Prostate gland (tissue), 2 donors: ENCODE measurements at regions not wholly inside any gene's neighbourhood (a gene's known extent, or its start where the extent isn't known, plus 50 kb on each side); places are given as distances from the start of the nearest gene placed in this dataset.

Experiments used
- POLR2AphosphoS5 ChIP-seq: sonication (generic); formaldehyde crosslinking; IDR thresholded peaks from one replicate; pipeline ENCODE4 v1.6.1; 2017; ENCODE audit warnings: antibody characterized with exemption
- TF ChIP-seq, protein P1 (sequence below), 4 experiments: fragments of 200-600 bp in 2 of 4; fragments of 450-650 bp in 2 of 4; sonication (generic) in 2 of 4; IDR thresholded peaks; 1 replicate in 3 of 4; 2 replicates in 1 of 4; pipeline ENCODE4 v1.5.1; 2016 to 2019; ENCODE audit warnings: antibody characterized with exemption in 4 of 4, mild to moderate bottlenecking in 2 of 4, moderate library complexity in 2 of 4

DNA sequence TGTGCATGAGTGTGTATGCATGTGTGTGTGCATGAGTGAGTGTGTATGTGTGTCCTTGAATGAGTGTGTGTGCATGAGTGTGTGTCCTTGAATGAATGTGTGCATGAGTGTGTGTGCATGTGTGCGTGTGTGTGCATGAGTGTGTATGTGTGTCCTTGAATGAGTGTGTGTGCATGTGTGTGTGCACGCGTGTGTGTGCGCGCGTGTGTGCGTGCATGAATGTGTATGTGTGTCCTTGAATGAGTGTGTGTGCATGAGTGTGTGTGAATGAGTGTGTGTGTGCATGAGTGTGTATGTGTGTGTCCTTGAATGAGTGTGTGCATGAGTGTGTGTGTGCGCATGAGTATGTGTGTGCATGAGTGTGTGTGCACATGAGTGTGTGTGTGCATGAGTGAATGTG lies 271.9 kb downstream of the RNF144A start:
- TF ChIP-seq, protein P1, sequence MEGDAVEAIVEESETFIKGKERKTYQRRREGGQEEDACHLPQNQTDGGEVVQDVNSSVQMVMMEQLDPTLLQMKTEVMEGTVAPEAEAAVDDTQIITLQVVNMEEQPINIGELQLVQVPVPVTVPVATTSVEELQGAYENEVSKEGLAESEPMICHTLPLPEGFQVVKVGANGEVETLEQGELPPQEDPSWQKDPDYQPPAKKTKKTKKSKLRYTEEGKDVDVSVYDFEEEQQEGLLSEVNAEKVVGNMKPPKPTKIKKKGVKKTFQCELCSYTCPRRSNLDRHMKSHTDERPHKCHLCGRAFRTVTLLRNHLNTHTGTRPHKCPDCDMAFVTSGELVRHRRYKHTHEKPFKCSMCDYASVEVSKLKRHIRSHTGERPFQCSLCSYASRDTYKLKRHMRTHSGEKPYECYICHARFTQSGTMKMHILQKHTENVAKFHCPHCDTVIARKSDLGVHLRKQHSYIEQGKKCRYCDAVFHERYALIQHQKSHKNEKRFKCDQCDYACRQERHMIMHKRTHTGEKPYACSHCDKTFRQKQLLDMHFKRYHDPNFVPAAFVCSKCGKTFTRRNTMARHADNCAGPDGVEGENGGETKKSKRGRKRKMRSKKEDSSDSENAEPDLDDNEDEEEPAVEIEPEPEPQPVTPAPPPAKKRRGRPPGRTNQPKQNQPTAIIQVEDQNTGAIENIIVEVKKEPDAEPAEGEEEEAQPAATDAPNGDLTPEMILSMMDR (IDR thresholded peaks at IDR 0.05): no peak
- TF ChIP-seq POLR2AphosphoS5: no peak
